Peyer's patch (tissue), 4 donors: ENCODE measurements at regions not wholly inside any gene's neighbourhood (a gene's known extent, or its start where the extent isn't known, plus 50 kb on each side); places are given as distances from the start of the nearest gene placed in this dataset.

Experiments
- DNase-seq, 3 donors: peaks; one replicate each; pipeline ENCODE4 v3.0.0-alpha.2; 2017 to 2019
- H3K27ac ChIP-seq, 4 donors: fragments of 200-600 bp; sonication (generic); one replicate each; pipeline ENCODE4 v1.5.1; 2016 to 2019
- H3K27me3 ChIP-seq, 2 donors: fragments of 200-600 bp; sonication (generic); one replicate each; pipeline ENCODE4 v1.5.1; 2019
- H3K36me3 ChIP-seq, 3 donors: fragments of 200-600 bp; sonication (generic); one replicate each; pipeline ENCODE4 v1.5.1; 2016 to 2019
- H3K4me1 ChIP-seq, 4 donors: fragments of 200-600 bp; sonication (generic); one replicate each; pipeline ENCODE4 v1.5.1; 2016 to 2019
- H3K4me3 ChIP-seq, 4 donors: fragments of 200-600 bp; sonication (generic); 1 replicate in 3 of 4; 2 replicates in 1 of 4; pipeline ENCODE4 v1.5.1; 2016 to 2019; ENCODE audit warnings: mild to moderate bottlenecking in 1 of 4
- H3K9me3 ChIP-seq, 4 donors: fragments of 200-600 bp; sonication (generic); one replicate each; pipeline ENCODE4 v1.5.1; 2016 to 2019; ENCODE audit warnings: mild to moderate bottlenecking in 1 of 4
- POLR2A ChIP-seq, 2 donors: fragments of 450-650 bp; IDR thresholded peaks; one replicate each; pipeline ENCODE4 v1.5.1; 2017; ENCODE audit warnings: antibody characterized with exemption in 2 of 2, mild to moderate bottlenecking in 2 of 2, moderate library complexity in 2 of 2
- TF ChIP-seq, protein P1 (sequence below), 6 experiments: fragments of 450-650 bp in 4 of 6; fragments of 200-600 bp in 2 of 6; sonication (generic) in 1 of 6; IDR thresholded peaks; one replicate each; pipeline ENCODE4 v1.5.1; 2017 to 2019; ENCODE audit warnings: antibody characterized with exemption in 6 of 6, mild to moderate bottlenecking in 3 of 6, moderate library complexity in 1 of 6

GRCh38 chr4:18942874-18943273 lies 921.3 kb upstream of the LCORL start:
- H3K4me1 ChIP-seq = no peaks in the 10 kb centered on the region
- DNase-seq = no peak
- no peak overlapping the region for H3K4me3 ChIP-seq
- H3K27ac ChIP-seq = no peak overlapping the region
- no peaks in the 10 kb centered on the region for H3K27me3 ChIP-seq
- H3K36me3 ChIP-seq = no peaks in the 10 kb centered on the region
- no peak for TF ChIP-seq POLR2A (IDR thresholded peaks at IDR 0.05)
- TF ChIP-seq, protein P1, sequence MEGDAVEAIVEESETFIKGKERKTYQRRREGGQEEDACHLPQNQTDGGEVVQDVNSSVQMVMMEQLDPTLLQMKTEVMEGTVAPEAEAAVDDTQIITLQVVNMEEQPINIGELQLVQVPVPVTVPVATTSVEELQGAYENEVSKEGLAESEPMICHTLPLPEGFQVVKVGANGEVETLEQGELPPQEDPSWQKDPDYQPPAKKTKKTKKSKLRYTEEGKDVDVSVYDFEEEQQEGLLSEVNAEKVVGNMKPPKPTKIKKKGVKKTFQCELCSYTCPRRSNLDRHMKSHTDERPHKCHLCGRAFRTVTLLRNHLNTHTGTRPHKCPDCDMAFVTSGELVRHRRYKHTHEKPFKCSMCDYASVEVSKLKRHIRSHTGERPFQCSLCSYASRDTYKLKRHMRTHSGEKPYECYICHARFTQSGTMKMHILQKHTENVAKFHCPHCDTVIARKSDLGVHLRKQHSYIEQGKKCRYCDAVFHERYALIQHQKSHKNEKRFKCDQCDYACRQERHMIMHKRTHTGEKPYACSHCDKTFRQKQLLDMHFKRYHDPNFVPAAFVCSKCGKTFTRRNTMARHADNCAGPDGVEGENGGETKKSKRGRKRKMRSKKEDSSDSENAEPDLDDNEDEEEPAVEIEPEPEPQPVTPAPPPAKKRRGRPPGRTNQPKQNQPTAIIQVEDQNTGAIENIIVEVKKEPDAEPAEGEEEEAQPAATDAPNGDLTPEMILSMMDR (IDR thresholded peaks at IDR 0.05) = no peak
- no peaks in the 10 kb centered on the region for H3K9me3 ChIP-seq

- H3K9me3 ChIP-seq = no peaks in the 10 kb centered on the region
- no peaks in the 10 kb centered on the region for H3K36me3 ChIP-seq
- H3K27ac ChIP-seq = no peak overlapping the region
- TF ChIP-seq POLR2A (IDR thresholded peaks at IDR 0.05) = no peak
- TF ChIP-seq, protein P1 (IDR thresholded peaks at IDR 0.05) = no peak
- H3K4me1 ChIP-seq = no peaks in the 10 kb centered on the region
- no peak overlapping the region for H3K4me3 ChIP-seq
- no peaks in the 10 kb centered on the region for H3K27me3 ChIP-seq
- DNase-seq = no peak
Measured at GRCh38 chr4:18938343-18939099, 917.0 kb upstream of the LCORL start.

- H3K9me3 ChIP-seq = no peaks in the 10 kb centered on the region
- H3K36me3 ChIP-seq = no peaks in the 10 kb centered on the region
- H3K27ac ChIP-seq = no peak overlapping the region
- DNase-seq = no peak
- no peaks in the 10 kb centered on the region for H3K4me1 ChIP-seq
- H3K27me3 ChIP-seq = no peaks in the 10 kb centered on the region
- no peak for TF ChIP-seq POLR2A (IDR thresholded peaks at IDR 0.05)
- TF ChIP-seq, protein P1 (IDR thresholded peaks at IDR 0.05) = no peak
- no peak overlapping the region for H3K4me3 ChIP-seq
Measured at GRCh38 chr4:18937746-18938145, 916.2 kb upstream of the LCORL start.

- no peak for TF ChIP-seq POLR2A (IDR thresholded peaks at IDR 0.05)
- TF ChIP-seq, protein P1 (IDR thresholded peaks at IDR 0.05) = no peak
- Histone ChIP-seq H3K9me3 (no peaks in the 10 kb centered on the region), H3K36me3 (no peaks in the 10 kb centered on the region), H3K4me3 (no peak overlapping the region), H3K4me1 (no peaks in the 10 kb centered on the region), H3K27me3 (no peaks in the 10 kb centered on the region), H3K27ac (no peak overlapping the region)
- DNase-seq = no peak
Measured at GRCh38 chr4:18937080-18937479, 915.5 kb upstream of the LCORL start.

- DNase-seq = no peak
- TF ChIP-seq, protein P1 (IDR thresholded peaks at IDR 0.05) = no peak
- no peak for TF ChIP-seq POLR2A (IDR thresholded peaks at IDR 0.05)
Measured at GRCh38 chr4:18935659-18936345, 914.2 kb upstream of the LCORL start.

More at GRCh38 chr4:18935659-18936345, 914.2 kb upstream of the LCORL start:
- Histone ChIP-seq H3K4me3 (no peak overlapping the region), H3K9me3 (no peaks in the 10 kb centered on the region), H3K27ac (no peak overlapping the region), H3K27me3 (no peaks in the 10 kb centered on the region), H3K4me1 (no peaks in the 10 kb centered on the region), H3K36me3 (no peaks in the 10 kb centered on the region)
